ENCODE measurements at regions not wholly inside any gene's neighbourhood (a gene's known extent, or its start where the extent isn't known, plus 50 kb on each side); places are given as distances from the start of the nearest gene placed in this dataset.

DNA sequence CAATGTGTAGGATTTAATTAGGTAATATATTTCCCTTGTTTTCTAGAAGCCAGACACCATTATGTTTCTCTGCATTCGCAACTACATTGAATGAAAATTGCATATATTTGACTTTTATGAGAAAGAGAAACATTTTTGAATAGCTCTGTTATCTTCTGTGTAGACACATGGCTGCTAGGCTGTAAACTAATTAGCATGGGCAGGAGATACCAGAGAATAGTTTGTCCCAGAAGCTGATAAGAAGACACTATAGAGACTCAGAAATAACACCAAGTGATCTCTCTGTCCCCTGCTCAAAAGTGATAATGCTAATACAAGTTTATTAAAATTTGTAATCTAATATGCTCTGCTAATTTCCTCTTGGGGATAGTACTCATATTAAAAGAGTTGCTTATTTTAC, 198.0 kb upstream of the TUSC1 start:
- TF ChIP-seq, protein P1, sequence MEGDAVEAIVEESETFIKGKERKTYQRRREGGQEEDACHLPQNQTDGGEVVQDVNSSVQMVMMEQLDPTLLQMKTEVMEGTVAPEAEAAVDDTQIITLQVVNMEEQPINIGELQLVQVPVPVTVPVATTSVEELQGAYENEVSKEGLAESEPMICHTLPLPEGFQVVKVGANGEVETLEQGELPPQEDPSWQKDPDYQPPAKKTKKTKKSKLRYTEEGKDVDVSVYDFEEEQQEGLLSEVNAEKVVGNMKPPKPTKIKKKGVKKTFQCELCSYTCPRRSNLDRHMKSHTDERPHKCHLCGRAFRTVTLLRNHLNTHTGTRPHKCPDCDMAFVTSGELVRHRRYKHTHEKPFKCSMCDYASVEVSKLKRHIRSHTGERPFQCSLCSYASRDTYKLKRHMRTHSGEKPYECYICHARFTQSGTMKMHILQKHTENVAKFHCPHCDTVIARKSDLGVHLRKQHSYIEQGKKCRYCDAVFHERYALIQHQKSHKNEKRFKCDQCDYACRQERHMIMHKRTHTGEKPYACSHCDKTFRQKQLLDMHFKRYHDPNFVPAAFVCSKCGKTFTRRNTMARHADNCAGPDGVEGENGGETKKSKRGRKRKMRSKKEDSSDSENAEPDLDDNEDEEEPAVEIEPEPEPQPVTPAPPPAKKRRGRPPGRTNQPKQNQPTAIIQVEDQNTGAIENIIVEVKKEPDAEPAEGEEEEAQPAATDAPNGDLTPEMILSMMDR (IDR thresholded peaks at IDR 0.05; ENCODE audit: low read depth, low read length, missing control alignments), result no peak
- no peak for DNase-seq (ENCODE audit: extremely low read depth, low read depth)
- no peak overlapping the region for H3K4me3 ChIP-seq (replicated peaks; ENCODE audit: low read depth, low read length)

DNA sequence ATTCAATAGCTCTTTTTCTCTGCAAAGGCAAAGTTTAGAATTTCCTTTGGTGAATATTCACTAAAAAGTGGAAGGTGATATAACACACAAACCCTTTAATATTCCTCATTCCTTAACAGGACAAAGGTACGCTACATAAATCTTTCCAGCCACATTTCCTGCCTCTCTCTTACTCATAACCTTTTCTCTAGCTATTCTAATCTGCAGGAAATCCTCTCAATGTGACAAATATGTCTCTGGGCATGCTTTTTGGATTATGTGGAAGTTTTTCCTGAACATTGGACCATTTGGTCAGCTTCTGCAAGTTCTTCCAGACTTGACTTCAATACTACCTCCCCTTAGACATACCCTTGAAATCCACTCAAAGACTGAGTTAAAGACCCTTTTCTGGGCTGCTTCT, 186.3 kb upstream of the TUSC1 start:
- no peak for DNase-seq (ENCODE audit: extremely low read depth, low read depth)
- TF ChIP-seq, protein P1 (IDR thresholded peaks at IDR 0.05; ENCODE audit: low read depth, low read length, missing control alignments), result no peak
- no peak overlapping the region for H3K4me3 ChIP-seq (replicated peaks; ENCODE audit: low read depth, low read length)

DNA sequence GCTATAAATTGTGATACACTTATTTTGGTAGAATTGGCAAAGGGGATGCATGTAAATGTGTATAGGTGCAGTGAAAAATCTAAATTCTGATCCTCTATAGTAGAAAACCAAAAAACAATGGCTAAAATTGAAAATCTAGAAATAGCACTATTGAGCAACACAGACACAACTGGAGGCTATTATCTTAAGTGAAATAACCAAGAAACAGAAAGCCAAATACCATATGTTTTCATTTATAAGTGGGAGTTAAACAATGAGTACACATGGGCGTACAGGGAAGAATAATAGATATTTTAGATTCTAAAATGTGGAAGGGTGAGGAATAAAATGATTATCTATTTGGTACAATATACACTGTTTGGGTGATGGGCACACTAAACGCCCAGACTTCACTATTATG, 183.2 kb upstream of the TUSC1 start:
- DNase-seq (ENCODE audit: extremely low read depth, low read depth), result no peak
- TF ChIP-seq, protein P1 (IDR thresholded peaks at IDR 0.05; ENCODE audit: low read depth, low read length, missing control alignments), result no peak
- H3K4me3 ChIP-seq (replicated peaks; ENCODE audit: low read depth, low read length), result no peak overlapping the region

DNA sequence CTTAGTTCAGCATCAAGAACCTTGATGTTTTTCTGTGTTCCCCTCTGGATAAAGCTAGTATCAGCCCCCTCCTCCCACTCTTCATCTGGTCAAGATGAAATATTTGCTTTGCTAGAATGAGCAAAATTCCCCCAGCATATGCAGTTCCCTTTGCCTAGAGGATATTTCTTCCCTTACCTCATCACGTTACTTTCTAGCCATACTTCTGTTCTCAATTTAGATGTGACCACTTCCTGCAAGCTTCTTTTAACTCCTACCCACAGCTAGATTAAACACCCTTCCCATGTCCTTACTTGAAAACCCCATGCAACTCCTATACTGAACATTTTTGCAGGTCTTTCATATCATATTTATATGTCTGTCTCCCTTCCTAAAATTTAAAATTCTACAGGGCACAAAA, 178.9 kb upstream of the TUSC1 start:
- TF ChIP-seq, protein P1 (IDR thresholded peaks at IDR 0.05; ENCODE audit: low read depth, low read length, missing control alignments), result no peak
- H3K4me3 ChIP-seq (replicated peaks; ENCODE audit: low read depth, low read length), result no peak overlapping the region
- no peak for DNase-seq (ENCODE audit: extremely low read depth, low read depth)

DNA sequence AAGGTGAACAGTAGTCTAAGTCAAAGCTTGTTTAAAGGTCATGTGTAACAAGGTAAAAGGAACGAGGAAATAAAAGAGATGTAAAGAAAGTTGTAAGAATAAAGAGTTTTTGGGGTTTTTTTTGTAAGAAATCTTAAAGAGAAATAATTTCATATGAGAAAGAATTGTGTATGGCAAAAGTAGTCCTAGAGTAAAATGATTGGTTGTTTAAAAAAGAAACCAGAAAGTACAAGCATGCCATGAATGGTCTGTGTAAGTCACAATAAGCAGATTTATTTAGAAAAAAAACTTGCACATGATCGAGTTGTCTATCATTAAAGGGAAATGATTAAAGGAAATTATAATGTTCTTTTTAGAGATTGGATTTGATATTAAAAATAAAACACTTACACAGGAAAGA, 172.6 kb upstream of the TUSC1 start:
- TF ChIP-seq, protein P1 (IDR thresholded peaks at IDR 0.05; ENCODE audit: low read depth, low read length, missing control alignments), result no peak
- H3K4me3 ChIP-seq (replicated peaks; ENCODE audit: low read depth, low read length), result no peak overlapping the region
- no peak for DNase-seq (ENCODE audit: extremely low read depth, low read depth)

DNA sequence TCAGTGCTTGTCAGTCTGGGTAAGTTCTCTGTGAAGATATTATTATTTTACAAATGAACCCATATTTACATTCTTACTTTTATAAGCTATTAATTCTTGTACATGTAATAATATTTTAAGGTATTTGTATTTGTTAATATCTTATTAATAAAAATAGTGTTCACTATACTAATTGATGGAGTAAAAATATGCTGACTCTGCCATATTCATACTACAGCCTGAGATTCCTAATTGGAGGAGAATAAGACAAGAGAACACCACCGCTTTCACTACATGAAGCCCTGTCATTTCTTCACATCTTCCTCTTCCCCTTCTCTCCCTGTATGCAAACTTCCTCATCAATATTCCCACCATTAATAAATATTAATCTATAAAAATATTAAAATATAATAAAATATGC, 167.6 kb upstream of the TUSC1 start:
- H3K4me3 ChIP-seq (replicated peaks; ENCODE audit: low read depth, low read length), result no peak overlapping the region
- TF ChIP-seq, protein P1 (IDR thresholded peaks at IDR 0.05; ENCODE audit: low read depth, low read length, missing control alignments), result no peak
- DNase-seq (ENCODE audit: extremely low read depth, low read depth), result no peak

DNA sequence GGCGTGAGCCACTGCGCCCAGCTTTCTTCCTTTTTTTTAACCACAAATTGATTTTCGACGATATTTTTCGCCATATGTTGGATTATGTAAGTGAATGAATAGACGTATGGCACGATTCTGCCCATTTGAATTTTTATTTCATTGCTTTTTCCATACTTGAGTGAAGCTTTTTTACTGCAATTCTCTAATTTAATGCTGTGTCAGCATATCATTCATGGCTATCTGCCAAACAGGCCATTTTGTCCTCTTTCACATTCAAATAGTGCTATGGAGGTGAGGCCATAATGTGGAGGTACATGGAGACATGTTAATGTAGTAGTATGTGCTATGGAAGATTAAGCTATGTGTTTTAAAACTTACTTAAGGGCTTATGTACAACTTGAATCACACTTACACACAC, 152.1 kb upstream of the TUSC1 start:
- TF ChIP-seq, protein P1 (IDR thresholded peaks at IDR 0.05; ENCODE audit: low read depth, low read length, missing control alignments), result no peak
- no peak for DNase-seq (ENCODE audit: extremely low read depth, low read depth)
- no peak overlapping the region for H3K4me3 ChIP-seq (replicated peaks; ENCODE audit: low read depth, low read length)

Measured in HFF-Myc (cell line).